MM.1S (cell line): ENCODE measurements at regions not wholly inside any gene's neighbourhood (a gene's known extent, or its start where the extent isn't known, plus 50 kb on each side); places are given as distances from the start of the nearest gene placed in this dataset.

Experiments used
- CTCF ChIP-seq: fragments of 300-600 bp; sonication (generic); IDR thresholded peaks from 2 replicates; pipeline ENCODE4 v1.5.1; 2016; ENCODE audit warnings: antibody characterized with exemption, low read length, mixed read lengths
- EZH2 ChIP-seq: fragments of 300-600 bp; sonication (generic); optimal IDR thresholded peaks from 2 replicates; pipeline ENCODE3; 2017; ENCODE audit warnings: low read depth, mild to moderate bottlenecking, antibody characterized with exemption, low read length, mixed read lengths

GRCh38 chr2:133975135-133975534, 278.7 kb upstream of the MGAT5 start:
- no peak for TF ChIP-seq EZH2
- no peak for TF ChIP-seq CTCF
